Keratinocyte (primary cell): ENCODE measurements at regions not wholly inside any gene's neighbourhood (a gene's known extent, or its start where the extent isn't known, plus 50 kb on each side); places are given as distances from the start of the nearest gene placed in this dataset.
"Not testable (repeated sequence)": the region's sequence is repeated elsewhere in the genome, so short reads cannot be mapped to it uniquely, and the experiment has no call there.

Experiments
- CTCF ChIP-seq, 3 experiments: IDR thresholded peaks in 1 of 3; conservative IDR thresholded peaks in 1 of 3; optimal IDR thresholded peaks in 1 of 3; 2 replicates in 2 of 3; 3 replicates in 1 of 3; pipeline versions ENCODE3 to v1.5.1; 2011; ENCODE audit warnings: low read length in 3 of 3, mild to moderate bottlenecking in 3 of 3, moderate library complexity in 2 of 3, control low read depth in 1 of 3, inconsistent platforms in 1 of 3; ENCODE audit not compliant: insufficient read depth in 2 of 3; ENCODE audit errors: extremely low read depth in 1 of 3
- EZH2 ChIP-seq: IDR thresholded peaks from one replicate; pipeline ENCODE4 v1.6.1; 2012; ENCODE audit warnings: inconsistent platforms, mild to moderate bottlenecking, low read length, moderate library complexity

DNA sequence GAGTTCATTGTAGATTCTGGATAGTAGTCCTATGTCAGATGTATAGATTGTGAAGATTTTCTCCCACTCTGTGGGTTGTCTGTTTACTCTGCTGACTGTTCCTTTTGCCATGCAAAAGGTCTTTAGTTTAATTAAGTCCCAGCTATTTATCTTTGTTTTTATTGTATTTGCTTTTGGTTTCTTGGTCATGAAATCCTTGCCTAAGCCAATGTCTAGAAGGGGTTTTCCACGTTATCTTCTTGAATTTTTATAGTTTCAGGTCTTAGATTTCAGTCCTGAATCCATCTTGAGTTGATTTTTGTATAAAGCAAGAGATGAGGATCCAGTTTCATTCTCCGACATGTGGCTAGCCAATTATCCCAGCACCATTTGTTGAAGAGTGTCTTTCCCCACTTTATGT is 262.1 kb upstream of the TMC3 start:
- TF ChIP-seq EZH2; CTCF (optimal IDR thresholded peaks at IDR 0.05 in 1 of 3, IDR thresholded peaks at IDR 0.05 in 1 of 3, conservative IDR thresholded peaks at IDR 0.05 in 1 of 3; ENCODE audit: extremely low read depth in 1 of 3, insufficient read depth in 2 of 3, low read length in 3 of 3): not testable (repeated sequence)
